ENCODE measurements at regions not wholly inside any gene's neighbourhood (a gene's known extent, or its start where the extent isn't known, plus 50 kb on each side); places are given as distances from the start of the nearest gene placed in this dataset.

DNA sequence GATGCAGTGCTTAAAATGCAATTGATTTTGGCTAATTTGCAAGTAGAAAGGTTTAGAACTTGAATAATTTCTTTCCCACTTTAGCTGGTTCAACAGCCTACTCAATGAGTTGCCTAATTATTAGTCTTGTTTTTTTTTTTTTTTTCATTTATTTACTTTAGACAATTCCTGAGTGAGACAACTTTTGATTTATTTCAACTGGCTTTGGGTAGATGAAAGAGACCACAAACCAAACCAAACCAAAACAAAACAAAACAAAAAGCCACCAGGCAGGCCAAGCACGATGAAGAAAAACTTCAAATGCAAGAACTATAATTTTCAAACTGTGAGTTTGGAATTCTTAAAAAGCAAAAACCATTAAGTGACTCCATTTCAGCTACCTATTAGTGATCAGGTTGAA is 469.9 kb downstream of the GBE1 start:
- in situ Hi-C loops (cut with MboI; ENCODE audit: low sequenced_read_pairs), result no loop called here

DNA sequence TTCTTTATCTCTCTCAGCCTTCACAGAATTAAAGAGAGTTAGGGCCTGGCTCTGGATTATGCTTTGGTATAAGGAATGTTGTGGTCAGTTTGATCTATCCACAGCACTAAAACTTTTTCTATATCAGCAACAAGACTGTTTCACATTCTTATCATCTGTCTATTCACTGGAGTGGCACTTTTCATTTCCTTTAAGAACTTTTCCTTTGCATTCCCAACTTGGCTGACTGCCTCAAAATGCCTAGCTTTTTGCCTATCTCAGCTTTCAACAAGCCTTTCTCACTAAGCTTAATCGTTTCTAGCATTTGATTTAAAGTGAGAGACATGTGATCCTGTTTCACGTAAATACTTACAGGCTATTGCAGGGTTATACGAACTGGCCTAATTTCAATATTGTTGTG is 471.8 kb downstream of the GBE1 start:
- in situ Hi-C loops (cut with MboI; ENCODE audit: low sequenced_read_pairs), result no loop called here

DNA sequence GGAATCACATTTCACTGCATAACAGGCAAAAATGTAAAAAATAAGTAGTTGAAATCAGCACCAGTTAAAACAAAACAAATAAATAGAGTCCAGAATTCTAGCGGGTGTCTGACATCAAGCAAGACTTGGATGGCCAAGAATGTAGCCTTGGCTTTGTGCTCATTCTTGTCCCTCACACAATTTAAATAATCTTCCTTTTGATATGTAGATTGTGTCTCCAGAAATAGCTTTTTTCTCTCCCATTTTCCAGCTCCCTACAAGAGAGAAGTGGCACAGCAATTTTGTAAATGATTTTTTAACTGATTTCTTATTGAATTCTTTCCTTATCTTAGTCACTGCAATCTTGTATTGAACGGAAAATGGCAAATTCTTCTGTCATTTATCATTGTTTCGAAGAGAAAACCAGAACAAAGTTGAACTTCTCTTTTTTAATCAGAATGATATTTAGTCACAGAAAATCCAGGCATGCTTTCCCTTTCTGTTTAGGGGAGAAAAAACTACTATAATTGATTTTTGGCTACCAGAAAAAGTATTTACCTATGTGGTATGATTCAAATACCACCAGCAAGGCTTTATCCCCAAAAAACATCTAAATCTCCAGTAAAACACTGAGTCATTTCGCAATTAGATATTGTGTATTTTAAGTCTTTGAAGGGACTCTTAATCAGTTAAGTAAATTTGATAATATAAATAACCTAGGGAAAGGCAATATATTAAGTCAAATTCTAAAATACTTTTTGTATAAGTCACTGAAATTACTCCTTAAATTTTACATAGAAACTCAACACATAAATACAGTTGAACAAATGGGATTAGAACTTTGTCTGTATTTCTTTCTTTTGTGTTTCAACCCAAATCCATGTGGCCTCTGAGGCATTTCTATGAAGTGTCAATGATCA is 481.7 kb downstream of the GBE1 start:
- in situ Hi-C loops (cut with MboI; ENCODE audit: low sequenced_read_pairs), result no loop called here

DNA sequence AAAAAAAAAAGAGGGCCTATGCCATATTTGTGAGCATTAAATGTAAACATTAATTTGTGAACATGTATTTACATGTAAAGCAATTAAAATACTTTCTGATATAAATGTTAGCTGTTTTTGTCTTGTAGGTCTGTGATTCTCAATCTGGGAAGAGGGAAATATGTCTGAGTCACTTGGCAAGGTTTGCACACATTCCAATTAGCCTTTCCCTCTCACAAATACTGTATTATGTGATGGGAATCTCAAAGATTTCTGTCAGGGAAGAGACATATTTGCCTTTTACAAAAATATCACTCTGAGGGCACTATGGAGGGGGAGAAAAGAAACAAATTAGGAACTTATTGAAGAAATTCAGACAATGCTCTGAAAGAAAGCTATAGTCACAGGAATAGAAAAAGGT is 483.6 kb downstream of the GBE1 start:
- in situ Hi-C loops (cut with MboI; ENCODE audit: low sequenced_read_pairs), result no loop called here

DNA sequence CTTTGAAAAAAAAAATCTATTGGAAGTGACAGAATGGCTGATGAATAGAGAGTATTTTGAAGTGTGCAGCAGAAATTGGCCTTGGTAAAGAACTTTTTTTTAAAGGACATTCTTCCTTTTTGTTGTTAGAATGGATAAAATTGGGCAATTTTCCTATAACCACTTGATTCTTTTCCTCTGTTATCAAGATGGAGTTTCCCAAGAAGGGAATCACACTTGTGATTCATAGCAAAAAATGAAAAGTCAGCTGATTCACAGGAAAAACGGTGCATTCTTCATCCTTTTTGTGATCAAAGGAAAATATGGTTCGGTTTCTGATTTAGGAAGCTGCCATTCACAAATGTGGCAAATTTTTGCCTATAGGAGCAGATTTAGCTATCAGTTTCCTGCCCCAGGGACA is 486.8 kb downstream of the GBE1 start:
- in situ Hi-C loops (cut with MboI; ENCODE audit: low sequenced_read_pairs), result no loop called here

DNA sequence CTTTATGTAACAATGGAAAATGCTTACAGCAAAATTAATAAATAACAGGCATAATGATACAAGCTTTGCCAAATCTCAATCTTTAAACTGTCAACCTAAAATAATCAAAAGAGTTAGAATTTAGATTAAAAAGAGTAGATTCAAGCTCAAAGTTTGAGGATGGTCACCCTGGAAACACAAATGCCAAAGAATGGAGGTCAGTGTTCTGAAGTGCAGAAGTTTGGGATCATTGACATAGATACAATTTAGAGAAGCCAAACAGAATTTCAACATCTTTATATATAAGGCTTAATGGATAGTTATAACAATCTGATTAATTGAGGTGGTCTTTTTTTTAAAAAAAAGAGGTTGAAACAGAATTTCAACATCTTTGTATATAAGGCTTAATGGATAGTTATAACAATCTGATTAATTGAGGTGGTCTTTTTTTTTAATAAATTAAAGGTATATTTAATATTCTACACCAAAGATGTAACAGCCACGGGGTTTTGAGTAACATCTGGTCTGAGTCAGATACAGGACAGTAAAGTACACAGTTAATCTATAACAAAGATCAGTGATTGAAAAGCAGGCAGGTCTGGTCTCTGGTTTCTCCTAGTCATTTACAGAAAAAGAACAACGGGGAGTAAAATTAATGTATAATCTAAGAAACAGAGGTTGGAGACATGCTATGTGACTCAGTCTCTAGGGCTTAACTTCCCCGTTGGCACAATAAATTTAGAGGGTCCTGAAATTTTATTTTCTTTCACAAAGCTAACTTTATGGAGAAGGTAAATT is 490.7 kb downstream of the GBE1 start:
- in situ Hi-C loops (cut with MboI; ENCODE audit: low sequenced_read_pairs), result no loop called here

DNA sequence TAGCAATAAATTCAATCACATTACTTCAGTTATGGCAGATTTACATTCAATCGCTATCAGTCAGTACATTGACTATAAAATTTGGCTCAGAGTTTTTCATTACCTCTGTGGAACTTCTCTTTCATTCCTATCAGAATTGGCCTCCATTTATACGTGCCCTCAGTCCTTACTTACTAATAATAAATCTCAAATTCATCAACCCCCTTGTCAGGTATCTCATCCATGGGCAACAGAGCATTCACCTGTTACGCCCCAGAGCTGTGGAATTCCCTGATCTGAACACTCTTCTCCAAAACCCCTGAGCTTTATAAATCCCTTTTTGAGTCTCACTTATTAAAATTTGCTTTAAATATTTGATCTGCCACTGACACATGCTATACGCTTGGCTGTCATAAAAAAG is 492.9 kb downstream of the GBE1 start:
- in situ Hi-C loops (cut with MboI; ENCODE audit: low sequenced_read_pairs), result no loop called here

DNA sequence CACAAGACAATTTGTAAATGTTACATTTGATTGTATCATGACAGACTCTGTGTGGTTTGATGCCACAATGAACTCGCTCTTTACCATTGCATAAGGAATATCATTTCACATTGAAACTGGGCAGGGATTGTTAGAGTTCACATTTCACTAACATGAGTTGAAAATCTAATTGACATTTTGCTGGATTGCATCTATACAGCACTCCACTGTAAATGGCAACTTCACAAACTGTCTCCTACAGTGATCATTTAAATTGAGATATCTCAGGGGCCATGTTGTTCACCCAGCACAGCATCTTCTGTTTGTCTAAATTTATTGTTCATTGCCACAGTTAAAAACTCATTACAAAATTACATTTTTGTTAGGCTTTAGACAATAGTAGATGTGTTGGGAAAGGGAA is 499.4 kb downstream of the GBE1 start:
- in situ Hi-C loops (cut with MboI; ENCODE audit: low sequenced_read_pairs), result no loop called here

DNA sequence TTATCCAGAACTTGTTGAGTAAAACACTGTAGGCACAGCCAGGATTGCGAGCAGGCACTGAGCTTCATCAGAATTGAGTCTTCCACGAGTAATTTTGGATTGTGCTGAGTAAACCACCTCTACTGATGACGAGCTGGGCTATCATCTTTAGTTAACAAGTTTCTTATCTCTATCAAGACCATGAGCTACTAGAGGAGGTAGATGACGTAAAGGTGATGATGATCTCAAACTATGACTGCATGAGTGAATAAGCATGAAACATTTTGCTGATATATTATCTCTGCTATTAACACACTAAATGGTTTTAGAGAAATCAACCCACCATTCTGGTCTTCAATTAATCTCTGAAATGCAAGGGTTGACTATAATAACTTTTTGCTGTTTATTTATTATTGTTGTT is 506.0 kb downstream of the GBE1 start:
- in situ Hi-C loops (cut with MboI; ENCODE audit: low sequenced_read_pairs), result no loop called here

DNA sequence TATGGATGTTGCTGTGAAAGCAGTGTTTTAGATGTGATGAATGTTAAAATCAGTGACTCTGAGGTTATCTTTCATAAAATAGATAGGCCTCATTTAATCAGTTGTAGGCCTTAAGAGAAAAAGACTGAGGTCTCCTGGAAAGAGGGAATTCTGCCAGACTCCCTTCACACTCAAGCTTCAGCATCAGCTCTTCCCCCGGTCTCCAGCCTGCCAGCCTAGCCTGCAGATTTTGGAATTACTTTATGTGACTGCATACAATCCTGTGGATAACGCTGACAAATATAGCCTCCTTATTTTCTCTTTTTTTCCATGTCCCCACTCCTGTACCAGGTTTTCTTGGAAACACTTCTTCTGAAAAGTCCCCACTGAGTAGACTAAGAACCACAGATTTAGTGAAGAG is 510.3 kb downstream of the GBE1 start:
- in situ Hi-C loops (cut with MboI; ENCODE audit: low sequenced_read_pairs), result no loop called here

DNA sequence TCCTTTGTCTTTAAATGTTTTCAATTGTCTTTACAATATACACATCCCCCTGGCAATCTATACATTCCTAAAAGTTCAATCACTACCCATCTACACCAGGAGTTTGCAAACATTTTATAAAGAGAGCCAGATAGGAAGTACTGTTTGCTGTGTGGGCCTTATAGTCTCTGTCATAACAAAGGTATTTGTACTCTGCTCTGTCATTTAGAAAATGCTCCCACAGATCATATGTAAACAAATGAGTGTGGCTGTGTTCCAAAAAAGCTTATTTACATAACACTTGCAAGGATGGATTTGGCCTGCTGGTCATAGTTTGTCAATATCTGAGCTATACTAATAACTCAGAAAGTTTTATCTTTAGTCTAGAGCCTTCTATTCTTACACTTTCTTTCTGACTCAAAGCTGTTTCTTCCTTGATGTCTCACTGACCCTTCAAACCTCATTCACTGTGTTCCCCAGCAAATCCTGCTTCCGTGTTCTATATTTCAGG is 511.9 kb downstream of the GBE1 start:
- in situ Hi-C loops (cut with MboI; ENCODE audit: low sequenced_read_pairs), result no loop called here

DNA sequence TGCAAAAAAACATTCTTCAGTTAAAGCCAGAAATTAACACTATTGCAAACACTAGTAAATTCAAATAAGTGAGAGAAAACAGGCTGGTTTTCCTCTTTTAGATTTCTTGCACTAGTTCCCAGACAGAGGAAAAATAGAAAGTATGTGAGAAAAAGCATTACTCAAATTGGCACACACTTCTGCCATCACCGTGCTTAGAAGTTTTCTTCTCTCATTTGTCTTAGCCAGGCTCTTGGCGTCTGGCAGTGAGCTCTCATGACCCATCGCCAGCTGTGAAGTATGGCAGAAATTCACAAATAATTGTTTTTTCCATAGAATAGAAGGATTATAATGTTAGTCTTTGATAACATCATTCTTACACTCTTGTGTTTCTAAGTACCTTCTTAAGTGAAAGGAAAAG is 515.9 kb downstream of the GBE1 start:
- in situ Hi-C loops (cut with MboI; ENCODE audit: low sequenced_read_pairs), result no loop called here

DNA sequence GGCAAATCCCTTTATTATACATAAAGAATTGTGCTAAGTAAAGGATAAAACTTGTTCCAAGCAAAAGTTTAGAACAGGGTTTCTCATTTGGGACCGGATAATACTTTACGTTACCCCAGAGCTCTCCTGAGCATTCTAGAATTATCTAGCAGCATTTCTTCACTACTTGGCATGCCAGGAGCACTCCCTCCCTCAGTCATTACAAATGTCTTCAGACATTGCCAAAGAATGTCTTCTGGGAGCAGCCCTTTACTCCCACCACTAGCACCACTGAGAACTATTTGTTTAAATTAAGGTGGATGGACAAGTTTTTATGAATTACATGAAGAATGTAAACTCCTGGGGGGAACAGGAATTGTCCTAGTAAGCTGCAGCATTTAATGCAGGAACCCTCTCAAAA is 516.4 kb downstream of the GBE1 start:
- in situ Hi-C loops (cut with MboI; ENCODE audit: low sequenced_read_pairs), result no loop called here

DNA sequence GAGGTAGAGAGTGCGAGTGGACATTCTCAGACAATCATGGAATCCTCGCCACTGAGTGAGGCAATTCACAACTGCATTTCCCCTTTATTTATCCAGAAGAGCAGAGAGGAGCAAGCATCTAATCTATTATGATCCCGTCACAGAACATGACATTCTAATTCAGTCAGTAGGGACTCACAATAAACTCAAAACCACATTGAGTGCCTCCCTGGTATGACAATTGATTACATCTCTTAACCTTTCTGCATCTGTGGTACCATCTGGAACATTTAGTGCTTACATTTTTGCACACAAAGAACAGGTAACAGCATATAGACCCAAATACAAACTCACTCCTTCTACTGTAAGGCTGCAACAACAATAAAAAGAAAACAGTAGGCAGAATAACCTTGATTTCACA is 517.2 kb downstream of the GBE1 start:
- in situ Hi-C loops (cut with MboI; ENCODE audit: low sequenced_read_pairs), result no loop called here

DNA sequence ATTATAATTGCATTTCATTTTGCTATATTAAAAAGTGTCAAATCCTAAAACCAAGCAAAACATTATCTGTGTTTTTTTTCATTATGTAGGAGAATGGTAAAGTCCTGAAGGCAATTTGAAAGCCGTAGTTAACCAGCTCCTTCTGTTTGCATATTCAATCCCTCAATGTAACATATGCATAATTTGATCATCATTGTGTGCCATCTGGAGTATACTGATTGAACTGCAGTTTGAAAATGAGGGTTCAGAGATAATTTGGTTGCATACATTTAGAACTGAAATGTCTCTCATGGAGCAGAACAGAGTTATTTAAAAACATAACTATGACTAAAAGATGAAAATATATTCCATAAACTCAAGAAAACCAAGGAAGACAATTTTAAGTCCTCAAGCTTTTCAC is 518.6 kb downstream of the GBE1 start:
- in situ Hi-C loops (cut with MboI; ENCODE audit: low sequenced_read_pairs), result no loop called here

DNA sequence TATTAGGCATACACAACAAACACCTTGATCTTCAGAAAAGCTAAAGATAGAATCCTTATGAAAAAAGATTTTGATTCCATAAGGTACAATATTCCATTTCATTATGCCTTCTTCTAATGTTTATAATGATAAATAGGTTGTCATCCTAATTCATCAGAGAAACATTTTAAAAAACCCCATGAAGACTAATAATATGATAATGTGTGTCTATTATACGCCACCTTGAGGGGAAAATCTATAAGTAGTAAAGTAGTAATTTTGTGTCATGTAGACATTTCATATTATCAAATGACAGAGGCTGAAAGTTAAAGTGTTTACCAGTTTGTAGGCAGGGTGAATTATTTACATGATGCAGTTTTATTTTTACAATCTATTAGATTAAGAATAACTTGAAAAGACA is 524.3 kb downstream of the GBE1 start:
- in situ Hi-C loops (cut with MboI; ENCODE audit: low sequenced_read_pairs), result no loop called here

DNA sequence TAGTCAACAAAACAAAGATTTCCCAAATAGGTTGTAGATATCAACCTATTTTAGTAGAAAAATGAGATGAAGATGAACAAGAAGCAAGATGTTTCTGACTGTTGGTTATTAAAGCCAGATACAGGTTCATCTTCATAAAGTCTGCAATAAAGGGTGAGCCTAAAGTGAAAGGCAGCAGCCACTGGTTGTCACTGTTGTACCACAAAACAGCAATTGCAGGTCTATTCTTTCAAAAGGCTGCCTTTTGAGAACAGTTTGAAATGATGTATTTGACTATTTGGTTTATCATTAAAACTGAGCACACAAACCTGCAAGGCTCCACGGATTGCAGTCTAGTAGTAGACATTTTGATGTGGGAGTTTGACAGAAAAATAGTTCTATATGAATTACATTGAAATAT is 543.4 kb downstream of the GBE1 start:
- in situ Hi-C loops (cut with MboI; ENCODE audit: low sequenced_read_pairs), result no loop called here

DNA sequence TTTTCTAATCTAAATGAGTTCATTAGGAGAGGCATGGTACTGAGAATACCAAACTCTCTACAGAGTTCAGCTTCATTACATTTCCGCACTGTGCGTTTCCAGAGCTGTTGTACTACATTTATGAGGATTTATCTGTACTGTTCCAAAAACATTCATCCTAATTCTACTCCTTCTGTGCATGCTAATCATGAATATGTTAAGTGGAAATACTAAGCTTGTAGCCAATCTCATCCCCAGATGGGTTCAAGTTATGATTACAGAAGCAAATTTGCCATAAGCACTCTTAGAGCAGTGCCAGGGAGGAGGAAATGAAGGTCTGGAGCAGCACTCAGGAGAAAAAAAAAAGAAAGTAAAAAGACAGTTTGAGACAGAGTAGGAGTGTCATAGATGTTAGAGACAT is 544.3 kb downstream of the GBE1 start:
- in situ Hi-C loops (cut with MboI; ENCODE audit: low sequenced_read_pairs), result no loop called here

DNA sequence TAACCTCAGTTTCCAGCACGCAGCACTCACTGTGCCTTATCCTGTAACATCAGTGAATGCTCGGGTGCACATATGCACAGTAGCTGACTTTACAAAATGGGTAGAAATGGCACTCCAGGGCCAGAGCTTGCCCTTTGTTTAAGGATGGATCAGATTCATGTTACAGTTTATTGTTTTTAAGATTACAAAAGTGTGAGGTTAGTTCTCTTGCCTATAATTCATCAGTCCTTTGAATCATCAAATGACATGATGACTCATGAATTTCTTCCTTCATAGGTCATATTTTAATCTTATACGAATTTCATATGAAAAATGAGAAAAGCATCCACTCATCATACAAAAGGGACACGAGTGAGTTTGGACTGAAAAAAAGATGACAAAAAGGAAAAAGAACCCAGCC is 545.3 kb downstream of the GBE1 start:
- in situ Hi-C loops (cut with MboI; ENCODE audit: low sequenced_read_pairs), result no loop called here

DNA sequence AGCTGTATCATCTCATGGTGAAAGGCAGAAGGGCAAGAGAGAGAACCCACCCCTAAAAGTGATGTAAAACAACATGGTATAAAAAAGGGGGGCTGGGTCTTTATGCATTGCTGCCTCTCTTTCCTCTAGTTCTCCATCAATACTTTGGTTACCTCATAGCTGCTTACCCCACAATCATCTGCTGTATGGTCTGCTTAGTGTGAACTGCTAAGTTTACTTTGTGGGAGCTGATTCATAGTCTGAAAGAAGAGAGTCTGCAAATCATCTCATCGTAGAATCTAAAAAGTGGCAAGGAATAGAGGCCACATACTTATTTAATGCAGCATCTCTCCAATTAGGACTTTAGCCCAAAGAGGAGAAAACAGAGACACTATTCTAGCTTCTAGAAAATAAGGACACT is 546.8 kb downstream of the GBE1 start:
- in situ Hi-C loops (cut with MboI; ENCODE audit: low sequenced_read_pairs), result no loop called here

DNA sequence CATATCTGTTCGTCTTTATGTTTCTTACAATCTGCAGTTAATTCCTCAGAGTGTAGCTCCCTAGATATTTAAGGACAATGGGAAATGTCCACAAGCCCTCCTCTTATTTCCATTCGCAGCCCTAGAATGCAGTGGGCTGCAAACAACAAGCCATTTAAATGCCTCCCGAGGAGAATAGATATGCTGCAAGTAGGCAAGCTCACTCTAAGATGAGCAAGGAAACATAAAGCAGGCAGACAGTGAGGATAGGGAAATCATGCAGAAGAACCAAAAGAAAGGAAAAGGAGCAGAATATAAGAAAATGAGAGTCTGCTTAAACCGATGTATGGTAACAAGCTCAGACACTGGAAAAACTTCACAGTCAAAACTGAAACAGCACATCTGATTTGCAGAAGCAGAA is 561.9 kb downstream of the GBE1 start:
- in situ Hi-C loops (cut with MboI; ENCODE audit: low sequenced_read_pairs), result no loop called here

DNA sequence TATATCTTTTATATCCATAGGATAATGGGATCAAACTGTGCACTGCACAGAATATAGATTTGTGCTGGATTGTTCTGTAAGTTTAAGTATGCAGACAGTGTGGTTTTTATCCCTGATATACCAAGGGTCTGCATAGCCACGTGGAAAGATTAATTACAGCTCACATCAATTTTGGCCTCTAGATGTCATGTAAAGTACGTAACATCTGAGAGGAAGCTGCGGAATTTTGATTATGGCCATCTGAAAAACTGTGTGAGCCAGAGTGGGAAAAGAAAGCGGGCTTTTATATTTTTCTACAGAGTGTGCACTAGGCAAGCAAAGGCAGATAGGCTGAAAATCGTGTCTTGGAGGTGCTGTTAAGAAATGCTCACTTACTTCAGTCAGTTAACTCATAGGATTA is 562.7 kb downstream of the GBE1 start:
- in situ Hi-C loops (cut with MboI; ENCODE audit: low sequenced_read_pairs), result no loop called here
